ENCODE measurements at regions not wholly inside any gene's neighbourhood (a gene's known extent, or its start where the extent isn't known, plus 50 kb on each side); places are given as distances from the start of the nearest gene placed in this dataset.

- no peak for DNase-seq (ENCODE audit: low spot score)
- Mint-ChIP-seq H3K4me1 (ENCODE audit: unreplicated experiment) (no peaks in the 10 kb centered on the region), H3K36me3 (ENCODE audit: low read depth, unreplicated experiment) (no peaks in the 10 kb centered on the region), H3K27me3 (ENCODE audit: unreplicated experiment) (no peaks in the 10 kb centered on the region), H3K27ac (ENCODE audit: unreplicated experiment) (no peak overlapping the region), H3K9me3 (ENCODE audit: unreplicated experiment) (no peaks in the 10 kb centered on the region), H3K4me3 (ENCODE audit: unreplicated experiment) (no peak overlapping the region)
- TF ChIP-seq CTCF (IDR thresholded peaks at IDR 0.05; ENCODE audit: unreplicated experiment): no peak
Observed at GRCh38 chr7:25669961-25670841, 441.9 kb upstream of the NPVF start.

DNA sequence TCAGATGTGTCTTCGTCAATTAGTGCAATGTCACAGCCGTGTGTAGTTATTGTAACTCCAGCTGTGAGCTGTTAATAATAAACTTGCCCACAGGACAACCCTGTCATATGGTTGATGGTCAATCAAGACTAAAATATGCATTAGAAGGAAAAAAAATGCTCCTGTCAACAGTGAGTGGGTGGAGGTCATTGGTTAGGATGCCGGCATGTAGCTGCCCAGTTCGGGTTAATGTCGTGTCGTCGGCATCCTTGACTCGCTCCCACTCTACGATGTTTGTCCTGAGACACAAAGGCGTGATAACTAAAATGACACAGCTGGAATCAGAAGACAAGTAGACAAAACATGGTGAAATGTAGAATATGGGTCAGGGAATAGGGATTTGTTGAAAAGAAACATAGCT lies 442.8 kb upstream of the NPVF start:
- no peaks in the 10 kb centered on the region for H3K9me3 Mint-ChIP-seq (ENCODE audit: unreplicated experiment)
- H3K27me3 Mint-ChIP-seq (ENCODE audit: unreplicated experiment): no peaks in the 10 kb centered on the region
- no peak for TF ChIP-seq CTCF (IDR thresholded peaks at IDR 0.05; ENCODE audit: unreplicated experiment)
- H3K4me3 Mint-ChIP-seq (ENCODE audit: unreplicated experiment): no peak overlapping the region
- H3K27ac Mint-ChIP-seq (ENCODE audit: unreplicated experiment): no peak overlapping the region
- DNase-seq (ENCODE audit: low spot score): no peak
- H3K36me3 Mint-ChIP-seq (ENCODE audit: low read depth, unreplicated experiment): no peaks in the 10 kb centered on the region
- no peaks in the 10 kb centered on the region for H3K4me1 Mint-ChIP-seq (ENCODE audit: unreplicated experiment)

DNA sequence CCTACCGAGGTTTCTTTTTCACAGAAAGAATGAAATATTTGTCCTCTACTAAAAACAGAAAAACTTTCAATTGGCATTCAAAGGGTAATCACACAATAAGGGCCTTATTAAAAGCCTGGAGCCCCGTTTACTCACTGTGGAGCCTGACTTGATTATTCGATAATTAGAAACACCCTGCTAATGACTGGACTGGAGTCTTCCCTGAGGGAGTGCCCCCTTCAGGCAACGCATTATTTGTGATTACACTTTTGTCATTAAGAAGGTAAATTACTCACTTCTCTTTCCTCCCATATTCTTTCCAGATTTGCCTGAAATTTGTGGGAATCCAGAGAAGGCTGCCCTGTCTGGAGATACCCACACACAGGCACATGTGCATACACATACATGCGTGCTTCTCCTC lies 444.2 kb upstream of the NPVF start:
- no peak for DNase-seq (ENCODE audit: low spot score)
- no peak for TF ChIP-seq CTCF (IDR thresholded peaks at IDR 0.05; ENCODE audit: unreplicated experiment)
- H3K4me1 Mint-ChIP-seq (ENCODE audit: unreplicated experiment): no peaks in the 10 kb centered on the region
- no peaks in the 10 kb centered on the region for H3K36me3 Mint-ChIP-seq (ENCODE audit: low read depth, unreplicated experiment)
- no peak overlapping the region for H3K4me3 Mint-ChIP-seq (ENCODE audit: unreplicated experiment)
- H3K27ac Mint-ChIP-seq (ENCODE audit: unreplicated experiment): no peak overlapping the region
- H3K27me3 Mint-ChIP-seq (ENCODE audit: unreplicated experiment): no peaks in the 10 kb centered on the region
- no peaks in the 10 kb centered on the region for H3K9me3 Mint-ChIP-seq (ENCODE audit: unreplicated experiment)

- no peak overlapping the region for H3K27ac Mint-ChIP-seq (ENCODE audit: unreplicated experiment)
- no peak for DNase-seq (ENCODE audit: low spot score)
- H3K4me1 Mint-ChIP-seq (ENCODE audit: unreplicated experiment): no peaks in the 10 kb centered on the region
- no peaks in the 10 kb centered on the region for H3K9me3 Mint-ChIP-seq (ENCODE audit: unreplicated experiment)
- H3K36me3 Mint-ChIP-seq (ENCODE audit: low read depth, unreplicated experiment): no peaks in the 10 kb centered on the region
- no peak for TF ChIP-seq CTCF (IDR thresholded peaks at IDR 0.05; ENCODE audit: unreplicated experiment)
- no peak overlapping the region for H3K4me3 Mint-ChIP-seq (ENCODE audit: unreplicated experiment)
- no peaks in the 10 kb centered on the region for H3K27me3 Mint-ChIP-seq (ENCODE audit: unreplicated experiment)
Observed at GRCh38 chr7:25675789-25676474, 447.6 kb upstream of the NPVF start.

DNA sequence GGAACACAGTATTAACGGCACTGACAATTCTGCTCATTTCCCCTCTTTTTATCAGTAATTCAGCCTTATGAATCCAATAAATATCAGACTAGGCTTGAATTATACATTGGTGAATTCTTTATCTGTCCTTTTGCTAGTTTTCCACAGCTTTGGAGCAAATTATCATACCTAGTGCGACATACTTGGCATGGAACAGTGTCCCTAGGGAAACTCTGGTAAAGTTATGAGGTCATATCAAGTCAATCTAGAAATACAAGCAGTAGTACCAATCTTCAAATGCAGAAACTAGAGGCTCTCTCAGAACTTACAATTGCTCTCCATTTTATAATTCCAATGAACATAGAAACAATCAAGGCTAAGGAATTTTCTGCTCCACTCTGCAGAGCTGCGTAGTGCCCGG lies 449.3 kb upstream of the NPVF start:
- Mint-ChIP-seq H3K9me3 (ENCODE audit: unreplicated experiment) (no peaks in the 10 kb centered on the region), H3K36me3 (ENCODE audit: low read depth, unreplicated experiment) (no peaks in the 10 kb centered on the region), H3K4me1 (ENCODE audit: unreplicated experiment) (no peaks in the 10 kb centered on the region), H3K27ac (ENCODE audit: unreplicated experiment) (no peak overlapping the region), H3K4me3 (ENCODE audit: unreplicated experiment) (no peak overlapping the region), H3K27me3 (ENCODE audit: unreplicated experiment) (no peaks in the 10 kb centered on the region)
- no peak for TF ChIP-seq CTCF (IDR thresholded peaks at IDR 0.05; ENCODE audit: unreplicated experiment)
- no peak for DNase-seq (ENCODE audit: low spot score)
